ENCODE measurements at regions not wholly inside any gene's neighbourhood (a gene's known extent, or its start where the extent isn't known, plus 50 kb on each side); places are given as distances from the start of the nearest gene placed in this dataset.

GRCh38 chr3:159146856-159147435, 345.1 kb downstream of the MFSD1 start:
- ATAC-seq (replicated peaks in 6 of 8), result peak in 5 of 8 experiments; percentile 25 to 77 (median 42)
- H3K4me1 ChIP-seq (replicated peaks in 1 of 2), result peaks cover 41 to 75% of the 10 kb centered on the region in 2 donors
- 5 to 89% (median 65%) methylated on average over 1 to 4 of the region's 4 CpGs; no CpG with 5 or more reads in 1 of the 10 experiments for WGBS, 10 experiments
- no peak overlapping the region for H3K4me3 ChIP-seq
- in situ Hi-C loops (cut with MboI; ENCODE audit: low pct_unique_long_range_greater_than_20kb in 2 of 9, low sequenced_read_pairs in 9 of 9, unreplicated experiment in 9 of 9), result loop anchor here in 2 of 9 experiments (10.0 to 25.0 kb wide), 2 partner anchors 90 to 232 kb away; no protein-coding TSS in a partner anchor
- no peak overlapping the region for H3K27ac ChIP-seq

DNA sequence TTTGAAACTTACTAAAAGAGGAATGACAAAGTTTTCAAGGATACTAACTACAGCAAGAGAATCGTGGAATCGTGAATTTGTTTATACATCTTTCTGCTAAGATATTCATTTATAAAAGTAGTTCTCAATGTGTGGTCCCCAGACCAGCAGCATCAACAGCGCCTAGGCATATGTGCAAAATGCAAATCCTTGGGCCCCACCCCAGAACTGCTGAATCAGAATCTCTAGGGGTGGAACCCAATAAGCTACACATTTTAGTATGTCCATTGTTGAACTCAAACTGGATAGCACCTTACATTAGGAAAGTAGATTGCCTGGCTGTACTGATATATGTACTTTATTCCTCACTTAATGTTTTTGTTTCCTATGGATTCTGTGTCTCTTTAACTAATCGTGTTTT, 346.0 kb downstream of the MFSD1 start:
- in situ Hi-C loops (cut with MboI; ENCODE audit: low pct_unique_long_range_greater_than_20kb in 2 of 9, low sequenced_read_pairs in 9 of 9, unreplicated experiment in 9 of 9), result loop anchor here in 2 of 9 experiments (10.0 to 25.0 kb wide), 2 partner anchors 89 to 233 kb away; no protein-coding TSS in a partner anchor
- ATAC-seq (replicated peaks in 6 of 8), result peak in 3 of 8 experiments; percentile 56 to 89 (median 71)
- Histone ChIP-seq H3K4me1 (replicated peaks in 1 of 2) (peaks cover 41 to 75% of the 10 kb centered on the region in 2 donors), H3K4me3 (no peak overlapping the region), H3K27ac (no peak overlapping the region)
- WGBS, 10 experiments, result 3 to 95% (median 81%) methylated on average over 3 to 4 of the region's 4 CpGs

GRCh38 chr3:159148466-159148865, 346.6 kb downstream of the MFSD1 start:
- H3K4me3 ChIP-seq, result no peak overlapping the region
- WGBS, 10 experiments, result 0 to 100% (median 40%) methylated on average over 1 of the region's 1 CpG; no CpG with 5 or more reads in 3 of the 10 experiments
- no peak for ATAC-seq (replicated peaks in 6 of 8)
- H3K4me1 ChIP-seq (replicated peaks in 1 of 2), result peaks cover 35 to 72% of the 10 kb centered on the region in 2 donors
- no peak overlapping the region for H3K27ac ChIP-seq
- in situ Hi-C loops (cut with MboI; ENCODE audit: low pct_unique_long_range_greater_than_20kb in 2 of 9, low sequenced_read_pairs in 9 of 9, unreplicated experiment in 9 of 9), result loop anchor here in 2 of 9 experiments (10.0 to 25.0 kb wide), 2 partner anchors 89 to 234 kb away; no protein-coding TSS in a partner anchor

- WGBS, 10 experiments, result 32 to 89% (median 79%) methylated on average over 3 to 7 of the region's 7 CpGs
- Histone ChIP-seq H3K4me3 (no peak overlapping the region), H3K27ac (peak overlapping the region in 1 of 2 donors; percentile 41), H3K4me1 (replicated peaks in 1 of 2) (peaks cover 29 to 66% of the 10 kb centered on the region in 2 donors)
- in situ Hi-C loops (cut with MboI; ENCODE audit: low pct_unique_long_range_greater_than_20kb in 2 of 9, low sequenced_read_pairs in 9 of 9, unreplicated experiment in 9 of 9), result loop anchor here in 2 of 9 experiments (10.0 to 25.0 kb wide), 2 partner anchors 88 to 234 kb away; no protein-coding TSS in a partner anchor
- no peak for ATAC-seq (replicated peaks in 6 of 8)
Measured at GRCh38 chr3:159149131-159149530, 347.3 kb downstream of the MFSD1 start.

DNA sequence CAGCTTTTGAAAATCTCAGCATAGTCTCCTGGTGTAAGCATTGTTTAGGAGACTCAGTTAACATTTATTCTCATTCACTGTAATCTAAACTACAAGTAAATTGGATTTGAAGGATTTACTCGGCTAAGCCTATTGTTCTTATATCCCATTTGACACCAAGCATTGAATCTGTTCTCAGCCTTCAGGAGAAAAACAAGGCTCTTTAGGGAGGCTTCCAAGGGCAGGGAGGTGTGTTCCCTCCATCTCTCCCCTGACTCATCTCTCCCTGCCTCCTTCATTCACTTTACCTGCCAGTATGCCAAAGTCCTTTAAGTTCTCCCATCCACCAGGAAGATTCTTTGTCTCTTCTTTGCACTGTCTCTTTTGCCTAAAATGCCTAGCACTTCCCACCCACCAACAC, 347.8 kb downstream of the MFSD1 start:
- 44 to 100% (median 87%) methylated on average over 1 of the region's 1 CpG; no CpG with 5 or more reads in 6 of the 10 experiments for WGBS, 10 experiments
- Histone ChIP-seq H3K27ac (peak overlapping the region in 1 of 2 donors; percentile 41), H3K4me3 (no peak overlapping the region)

DNA sequence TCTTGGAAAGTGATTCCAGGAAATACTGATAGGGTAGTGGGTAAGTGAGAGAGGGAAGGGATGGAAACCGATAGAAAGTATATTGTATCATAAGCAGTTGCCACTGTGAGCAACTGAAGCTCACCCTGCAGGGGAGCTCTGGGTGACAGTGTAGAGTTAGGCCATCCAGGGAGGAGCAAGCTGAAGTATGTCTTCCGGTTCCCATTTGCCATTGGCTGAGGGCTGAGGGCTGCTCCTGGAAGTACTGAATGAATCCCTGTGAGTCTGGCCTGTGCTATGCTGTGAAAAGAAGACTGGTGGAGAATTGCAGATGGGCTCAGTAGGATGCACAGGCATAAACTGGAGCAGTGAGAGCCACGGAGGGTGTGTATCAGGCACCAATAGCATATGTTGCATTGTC, 348.3 kb downstream of the MFSD1 start:
- ATAC-seq (replicated peaks in 6 of 8), result peak in 6 of 8 experiments; percentile 7 to 59 (median 52)
- H3K27ac ChIP-seq, result no peak overlapping the region
- H3K4me3 ChIP-seq, result no peak overlapping the region
- WGBS, 10 experiments, result 50 to 100% (median 100%) methylated on average over 1 of the region's 3 CpGs; no CpG with 5 or more reads in 4 of the 10 experiments
- in situ Hi-C loops (cut with MboI; ENCODE audit: low pct_unique_long_range_greater_than_20kb in 2 of 9, low sequenced_read_pairs in 9 of 9, unreplicated experiment in 9 of 9), result no loop called here
- peaks cover 18 to 55% of the 10 kb centered on the region in 2 donors for H3K4me1 ChIP-seq (replicated peaks in 1 of 2)

More for the DNA sequence above, 347.8 kb downstream of the MFSD1 start:
- H3K4me1 ChIP-seq (replicated peaks in 1 of 2), result peaks cover 24 to 60% of the 10 kb centered on the region in 2 donors
- no peak for ATAC-seq (replicated peaks in 6 of 8)
- in situ Hi-C loops (cut with MboI; ENCODE audit: low pct_unique_long_range_greater_than_20kb in 2 of 9, low sequenced_read_pairs in 9 of 9, unreplicated experiment in 9 of 9), result loop anchor here in 2 of 9 experiments (10.0 to 25.0 kb wide), 2 partner anchors 88 to 235 kb away; no protein-coding TSS in a partner anchor

DNA sequence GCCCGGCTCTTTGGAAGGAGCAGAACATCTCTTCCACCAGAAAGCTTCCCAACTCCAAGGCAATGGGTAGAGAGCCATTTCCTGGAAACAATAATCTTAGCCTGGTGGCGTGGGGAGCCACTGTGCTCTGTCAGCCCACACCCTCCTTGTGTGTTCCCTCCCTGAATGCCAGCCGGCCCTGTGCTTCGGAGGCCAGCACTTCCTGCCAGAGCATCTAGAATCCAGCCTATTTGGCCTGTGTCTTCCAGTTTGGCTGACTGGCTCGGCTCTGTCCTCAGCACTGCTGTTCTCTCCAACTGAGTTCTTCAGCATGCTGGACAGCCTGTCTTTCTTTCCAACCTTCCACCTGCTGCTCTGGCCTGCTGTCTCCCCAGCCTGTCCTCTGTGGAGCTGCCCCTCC, 349.3 kb downstream of the MFSD1 start:
- peak in 1 of 8 experiments; percentile 15 for ATAC-seq (replicated peaks in 6 of 8)
- Histone ChIP-seq H3K27ac (no peak overlapping the region), H3K4me3 (no peak overlapping the region), H3K4me1 (replicated peaks in 1 of 2) (peaks cover 9 to 46% of the 10 kb centered on the region in 2 donors)
- WGBS, 10 experiments, result 17 to 100% (median 71%) methylated on average over 1 to 4 of the region's 5 CpGs; no CpG with 5 or more reads in 4 of the 10 experiments
- in situ Hi-C loops (cut with MboI; ENCODE audit: low pct_unique_long_range_greater_than_20kb in 2 of 9, low sequenced_read_pairs in 9 of 9, unreplicated experiment in 9 of 9), result no loop called here

DNA sequence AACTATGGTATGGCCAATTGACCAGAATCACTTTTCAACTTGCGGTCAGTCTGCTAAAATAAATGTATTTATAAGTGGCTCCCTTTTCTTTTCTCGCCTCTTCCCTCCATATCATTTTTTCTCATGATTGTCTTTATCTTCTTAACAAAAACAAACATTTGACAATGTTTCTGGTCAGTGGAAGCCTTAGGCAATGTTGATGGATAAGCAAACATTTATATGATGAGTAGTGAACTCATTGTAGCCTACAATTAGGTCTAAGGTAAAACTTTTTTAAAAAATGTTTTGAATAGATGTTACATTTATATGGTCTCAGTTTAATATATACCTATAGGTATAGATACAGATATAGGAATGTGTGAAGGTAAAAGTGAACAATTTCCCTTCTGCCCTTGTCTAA, 355.4 kb downstream of the MFSD1 start:
- in situ Hi-C loops (cut with MboI; ENCODE audit: low pct_unique_long_range_greater_than_20kb in 2 of 9, low sequenced_read_pairs in 9 of 9, unreplicated experiment in 9 of 9), result no loop called here
- WGBS, 10 experiments, result 35 to 100% (median 71%) methylated on average over 1 to 2 of the region's 2 CpGs; no CpG with 5 or more reads in 1 of the 10 experiments
- H3K4me1 ChIP-seq (replicated peaks in 1 of 2), result peaks cover 3 to 4% of the 10 kb centered on the region in 2 donors
- H3K4me3 ChIP-seq, result no peak overlapping the region
- no peak for ATAC-seq (replicated peaks in 6 of 8)
- H3K27ac ChIP-seq, result no peak overlapping the region

GRCh38 chr3:159158213-159158612, 356.4 kb downstream of the MFSD1 start:
- in situ Hi-C loops (cut with MboI; ENCODE audit: low pct_unique_long_range_greater_than_20kb in 2 of 9, low sequenced_read_pairs in 9 of 9, unreplicated experiment in 9 of 9), result no loop called here
- no peak overlapping the region for H3K27ac ChIP-seq
- 13 to 83% (median 61%) methylated on average over 1 to 2 of the region's 2 CpGs; no CpG with 5 or more reads in 2 of the 10 experiments for WGBS, 10 experiments
- peaks cover 3 to 4% of the 10 kb centered on the region in 2 donors for H3K4me1 ChIP-seq (replicated peaks in 1 of 2)
- peak in 1 of 8 experiments; percentile 19 for ATAC-seq (replicated peaks in 6 of 8)
- H3K4me3 ChIP-seq, result no peak overlapping the region

- in situ Hi-C loops (cut with MboI; ENCODE audit: low pct_unique_long_range_greater_than_20kb in 2 of 9, low sequenced_read_pairs in 9 of 9, unreplicated experiment in 9 of 9), result no loop called here
- no peak overlapping the region for H3K27ac ChIP-seq
- H3K4me1 ChIP-seq (replicated peaks in 1 of 2), result peaks cover 3 to 4% of the 10 kb centered on the region in 2 donors
- H3K4me3 ChIP-seq, result no peak overlapping the region
- no peak for ATAC-seq (replicated peaks in 6 of 8)
Measured at GRCh38 chr3:159158801-159159200, 356.9 kb downstream of the MFSD1 start.

- H3K4me1 ChIP-seq (replicated peaks in 1 of 2), result peaks cover 3 to 4% of the 10 kb centered on the region in 2 donors
- 10 to 100% (median 76%) methylated on average over 1 to 2 of the region's 2 CpGs; no CpG with 5 or more reads in 1 of the 10 experiments for WGBS, 10 experiments
- no peak overlapping the region for H3K27ac ChIP-seq
- in situ Hi-C loops (cut with MboI; ENCODE audit: low pct_unique_long_range_greater_than_20kb in 2 of 9, low sequenced_read_pairs in 9 of 9, unreplicated experiment in 9 of 9), result no loop called here
- H3K4me3 ChIP-seq, result no peak overlapping the region
- no peak for ATAC-seq (replicated peaks in 6 of 8)
Measured at GRCh38 chr3:159159546-159159945, 357.7 kb downstream of the MFSD1 start.

GRCh38 chr3:159163656-159164055, 361.8 kb downstream of the MFSD1 start:
- Histone ChIP-seq H3K4me1 (replicated peaks in 1 of 2) (peaks cover 4 to 13% of the 10 kb centered on the region in 2 donors), H3K27ac (no peak overlapping the region), H3K4me3 (no peak overlapping the region)
- no peak for ATAC-seq (replicated peaks in 6 of 8)
- WGBS, 10 experiments, result 100% methylated on average over 1 of the region's 1 CpG; no CpG with 5 or more reads in 7 of the 10 experiments
- in situ Hi-C loops (cut with MboI; ENCODE audit: low pct_unique_long_range_greater_than_20kb in 2 of 9, low sequenced_read_pairs in 9 of 9, unreplicated experiment in 9 of 9), result no loop called here

DNA sequence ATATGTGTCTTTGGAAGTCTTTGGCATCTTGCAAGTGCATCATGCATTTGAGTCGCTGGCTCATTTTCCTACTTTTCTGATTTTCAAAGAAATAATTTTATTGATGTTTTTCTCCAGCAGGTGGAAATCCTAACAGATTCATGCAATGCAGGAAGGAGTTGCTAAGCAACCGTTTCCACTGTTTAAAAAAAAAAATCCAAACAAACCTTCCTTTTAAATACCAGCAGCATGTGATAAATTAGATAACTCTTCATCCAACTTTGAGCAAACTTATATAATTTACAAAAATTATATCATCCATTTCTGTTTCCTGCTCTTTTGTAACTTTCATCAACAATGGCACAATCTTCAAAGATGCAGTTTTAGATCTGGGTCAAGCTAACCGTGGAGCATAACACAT, 364.1 kb downstream of the MFSD1 start:
- in situ Hi-C loops (cut with MboI; ENCODE audit: low pct_unique_long_range_greater_than_20kb in 2 of 9, low sequenced_read_pairs in 9 of 9, unreplicated experiment in 9 of 9), result no loop called here
- no peak overlapping the region for H3K4me3 ChIP-seq
- H3K4me1 ChIP-seq (replicated peaks in 1 of 2), result peaks cover 4 to 13% of the 10 kb centered on the region in 2 donors
- no peak overlapping the region for H3K27ac ChIP-seq
- no peak for ATAC-seq (replicated peaks in 6 of 8)
- 42 to 100% (median 77%) methylated on average over 1 to 3 of the region's 3 CpGs for WGBS, 10 experiments
